ENCODE measurements at regions not wholly inside any gene's neighbourhood (a gene's known extent, or its start where the extent isn't known, plus 50 kb on each side); places are given as distances from the start of the nearest gene placed in this dataset.

DNA sequence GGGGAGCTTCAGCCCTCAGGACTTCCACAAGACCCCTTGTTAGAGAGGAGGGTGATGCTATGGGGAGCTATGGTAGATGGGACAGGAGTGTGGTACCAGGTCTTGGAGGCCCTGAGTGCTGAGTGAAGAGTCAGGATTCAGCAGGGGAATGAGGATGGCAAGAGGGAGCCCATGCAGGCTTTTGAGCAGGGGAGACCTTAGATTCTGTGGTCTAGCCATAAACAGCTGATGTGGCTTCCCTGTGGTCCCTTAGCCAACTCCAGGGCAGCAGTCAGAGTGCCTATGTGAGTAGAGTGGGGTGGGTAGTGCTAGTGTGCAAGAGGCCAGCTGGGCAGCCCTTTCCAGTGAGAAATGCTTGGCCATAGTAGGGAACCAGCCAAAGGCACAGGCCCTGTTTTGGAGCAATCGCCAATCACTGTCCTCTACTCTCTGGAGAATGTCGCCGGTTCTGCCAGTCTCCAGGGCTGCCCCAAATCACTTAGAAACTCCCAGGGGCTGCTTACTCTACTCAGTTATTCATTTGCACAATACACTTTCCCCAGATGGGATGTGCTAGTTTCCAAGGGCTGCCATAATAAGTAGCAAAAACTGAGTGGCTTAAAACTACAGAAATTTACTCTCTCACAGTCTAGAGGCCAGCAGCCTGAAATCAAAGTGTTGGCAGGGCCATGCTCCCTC lies 310.5 kb downstream of the SMAD2 start:
- no peak overlapping the region for H3K27ac ChIP-seq
- H3K4me1 ChIP-seq: no peaks in the 10 kb centered on the region
- no peaks in the 10 kb centered on the region for H3K27me3 ChIP-seq
- TF ChIP-seq, protein P1, sequence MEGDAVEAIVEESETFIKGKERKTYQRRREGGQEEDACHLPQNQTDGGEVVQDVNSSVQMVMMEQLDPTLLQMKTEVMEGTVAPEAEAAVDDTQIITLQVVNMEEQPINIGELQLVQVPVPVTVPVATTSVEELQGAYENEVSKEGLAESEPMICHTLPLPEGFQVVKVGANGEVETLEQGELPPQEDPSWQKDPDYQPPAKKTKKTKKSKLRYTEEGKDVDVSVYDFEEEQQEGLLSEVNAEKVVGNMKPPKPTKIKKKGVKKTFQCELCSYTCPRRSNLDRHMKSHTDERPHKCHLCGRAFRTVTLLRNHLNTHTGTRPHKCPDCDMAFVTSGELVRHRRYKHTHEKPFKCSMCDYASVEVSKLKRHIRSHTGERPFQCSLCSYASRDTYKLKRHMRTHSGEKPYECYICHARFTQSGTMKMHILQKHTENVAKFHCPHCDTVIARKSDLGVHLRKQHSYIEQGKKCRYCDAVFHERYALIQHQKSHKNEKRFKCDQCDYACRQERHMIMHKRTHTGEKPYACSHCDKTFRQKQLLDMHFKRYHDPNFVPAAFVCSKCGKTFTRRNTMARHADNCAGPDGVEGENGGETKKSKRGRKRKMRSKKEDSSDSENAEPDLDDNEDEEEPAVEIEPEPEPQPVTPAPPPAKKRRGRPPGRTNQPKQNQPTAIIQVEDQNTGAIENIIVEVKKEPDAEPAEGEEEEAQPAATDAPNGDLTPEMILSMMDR (IDR thresholded peaks at IDR 0.05): no peak
- DNase-seq (ENCODE audit: low spot score in 2 of 2): no peak
- H3K4me3 ChIP-seq: no peak overlapping the region
- H3K36me3 ChIP-seq: no peaks in the 10 kb centered on the region
- intact Hi-C loops (cut with DNase I): no loop called here
- no peaks in the 10 kb centered on the region for H3K9me3 ChIP-seq

DNA sequence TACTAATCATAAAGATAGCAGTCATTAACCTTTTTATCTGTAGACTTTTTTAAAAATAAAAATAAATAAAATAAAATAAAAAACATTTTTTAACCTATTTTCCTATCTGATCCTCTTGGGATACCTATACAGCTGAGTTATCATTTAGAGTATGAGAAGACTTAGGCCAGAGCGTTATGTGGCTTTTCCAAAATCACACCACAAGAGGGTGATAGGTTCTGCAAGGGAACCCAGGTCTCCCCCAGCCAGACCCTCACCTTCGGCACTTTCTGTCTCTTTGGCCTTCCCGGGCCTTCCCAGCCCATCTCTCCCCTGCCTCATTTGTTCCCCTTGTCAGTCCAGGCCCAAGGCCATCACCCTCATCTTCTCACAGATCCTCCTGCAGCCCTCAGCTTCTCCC lies 311.7 kb downstream of the SMAD2 start:
- TF ChIP-seq, protein P1 (IDR thresholded peaks at IDR 0.05): no peak
- Histone ChIP-seq H3K36me3 (no peaks in the 10 kb centered on the region), H3K9me3 (no peaks in the 10 kb centered on the region), H3K4me3 (no peak overlapping the region), H3K27me3 (no peaks in the 10 kb centered on the region), H3K27ac (no peak overlapping the region), H3K4me1 (no peaks in the 10 kb centered on the region)
- intact Hi-C loops (cut with DNase I): no loop called here
- no peak for DNase-seq (ENCODE audit: low spot score in 2 of 2)

DNA sequence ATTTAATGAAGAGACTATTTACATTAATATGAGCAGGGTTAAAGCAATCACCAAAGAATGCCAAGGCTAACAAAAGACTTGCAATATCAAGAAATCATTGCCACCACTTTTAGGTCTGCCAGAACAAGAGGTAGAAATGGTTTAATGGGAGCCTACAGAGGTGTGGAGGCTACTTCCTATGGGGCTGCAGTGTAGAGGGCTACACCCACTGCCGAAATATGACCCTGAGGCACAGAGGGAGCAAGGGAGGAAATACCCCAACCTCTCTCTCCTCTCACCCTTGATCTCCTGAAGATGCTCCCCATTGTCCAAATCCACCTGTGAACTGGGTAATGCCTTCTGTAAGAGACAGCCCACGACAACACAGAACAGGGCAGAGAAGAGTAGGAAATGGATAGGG lies 315.4 kb downstream of the SMAD2 start:
- H3K36me3 ChIP-seq: no peaks in the 10 kb centered on the region
- TF ChIP-seq, protein P1 (IDR thresholded peaks at IDR 0.05): no peak
- H3K4me3 ChIP-seq: no peak overlapping the region
- no peaks in the 10 kb centered on the region for H3K9me3 ChIP-seq
- no peak overlapping the region for H3K27ac ChIP-seq
- no peaks in the 10 kb centered on the region for H3K27me3 ChIP-seq
- no peaks in the 10 kb centered on the region for H3K4me1 ChIP-seq
- no peak for DNase-seq (ENCODE audit: low spot score in 2 of 2)
- intact Hi-C loops (cut with DNase I): no loop called here

GRCh38 chr18:47613929-47614328 lies 316.5 kb downstream of the SMAD2 start:
- Histone ChIP-seq H3K9me3 (no peaks in the 10 kb centered on the region), H3K27me3 (no peaks in the 10 kb centered on the region), H3K4me3 (no peak overlapping the region), H3K27ac (no peak overlapping the region), H3K36me3 (no peaks in the 10 kb centered on the region), H3K4me1 (no peaks in the 10 kb centered on the region)
- intact Hi-C loops (cut with DNase I): no loop called here
- DNase-seq (ENCODE audit: low spot score in 2 of 2): no peak
- TF ChIP-seq, protein P1 (IDR thresholded peaks at IDR 0.05): no peak

- Histone ChIP-seq H3K4me3 (no peak overlapping the region), H3K27me3 (no peaks in the 10 kb centered on the region), H3K27ac (no peak overlapping the region), H3K9me3 (no peaks in the 10 kb centered on the region), H3K4me1 (no peaks in the 10 kb centered on the region), H3K36me3 (no peaks in the 10 kb centered on the region)
- DNase-seq (ENCODE audit: low spot score in 2 of 2): no peak
- intact Hi-C loops (cut with DNase I): no loop called here
- TF ChIP-seq, protein P1 (IDR thresholded peaks at IDR 0.05): no peak
Measured at GRCh38 chr18:47611649-47612048, 318.8 kb downstream of the SMAD2 start.

DNA sequence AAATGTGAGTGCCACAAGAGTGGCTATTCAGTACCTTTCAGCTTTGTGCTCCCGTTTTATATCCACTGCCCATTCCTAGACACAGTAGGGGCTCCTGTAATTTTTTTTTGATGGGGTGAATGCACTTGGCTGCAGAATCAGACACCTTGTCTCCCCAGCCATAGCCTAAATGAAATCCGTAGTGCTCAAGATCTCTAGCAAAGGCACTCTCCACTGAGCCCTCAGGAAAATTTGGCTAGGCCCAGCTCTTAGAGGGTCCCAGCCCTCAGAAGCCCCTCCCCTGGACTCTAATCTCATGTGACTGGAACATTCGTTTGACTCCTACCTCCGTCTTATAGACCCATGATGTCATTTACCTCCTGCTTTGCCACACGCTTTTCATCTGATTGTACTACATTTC lies 323.9 kb downstream of the SMAD2 start:
- H3K4me3 ChIP-seq: no peak overlapping the region
- DNase-seq (ENCODE audit: low spot score in 2 of 2): no peak
- intact Hi-C loops (cut with DNase I): no loop called here
- no peaks in the 10 kb centered on the region for H3K27me3 ChIP-seq
- H3K36me3 ChIP-seq: no peaks in the 10 kb centered on the region
- H3K9me3 ChIP-seq: no peaks in the 10 kb centered on the region
- TF ChIP-seq, protein P1 (IDR thresholded peaks at IDR 0.05): no peak
- no peaks in the 10 kb centered on the region for H3K4me1 ChIP-seq
- no peak overlapping the region for H3K27ac ChIP-seq

Measured in ascending aorta (tissue), 2 donors.